ENCODE measurements at regions not wholly inside any gene's neighbourhood (a gene's known extent, or its start where the extent isn't known, plus 50 kb on each side); places are given as distances from the start of the nearest gene placed in this dataset.

GRCh38 chr14:71394386-71394785 lies 487.1 kb downstream of the PCNX1 start:
- no peaks in the 10 kb centered on the region for H3K27me3 ChIP-seq (ENCODE audit: control insufficient read depth in 1 of 2, insufficient read depth in 2 of 2, low read length in 2 of 2)
- H3K4me3 ChIP-seq (ENCODE audit: low read length) = no peak overlapping the region
- intact Hi-C loops (cut with DNase I, micrococcal nuclease) = no loop called here
- Mint-ChIP-seq H3K27me3 (no peaks in the 10 kb centered on the region), H3K4me1 (ENCODE audit: low read depth) (peaks cover 35% of the 10 kb centered on the region), H3K4me3 (no peak overlapping the region), H3K9me3 (no peaks in the 10 kb centered on the region), H3K27ac (no peak overlapping the region), H3K36me3 (ENCODE audit: low read depth) (no peaks in the 10 kb centered on the region)
- TF ChIP-seq, protein P1, sequence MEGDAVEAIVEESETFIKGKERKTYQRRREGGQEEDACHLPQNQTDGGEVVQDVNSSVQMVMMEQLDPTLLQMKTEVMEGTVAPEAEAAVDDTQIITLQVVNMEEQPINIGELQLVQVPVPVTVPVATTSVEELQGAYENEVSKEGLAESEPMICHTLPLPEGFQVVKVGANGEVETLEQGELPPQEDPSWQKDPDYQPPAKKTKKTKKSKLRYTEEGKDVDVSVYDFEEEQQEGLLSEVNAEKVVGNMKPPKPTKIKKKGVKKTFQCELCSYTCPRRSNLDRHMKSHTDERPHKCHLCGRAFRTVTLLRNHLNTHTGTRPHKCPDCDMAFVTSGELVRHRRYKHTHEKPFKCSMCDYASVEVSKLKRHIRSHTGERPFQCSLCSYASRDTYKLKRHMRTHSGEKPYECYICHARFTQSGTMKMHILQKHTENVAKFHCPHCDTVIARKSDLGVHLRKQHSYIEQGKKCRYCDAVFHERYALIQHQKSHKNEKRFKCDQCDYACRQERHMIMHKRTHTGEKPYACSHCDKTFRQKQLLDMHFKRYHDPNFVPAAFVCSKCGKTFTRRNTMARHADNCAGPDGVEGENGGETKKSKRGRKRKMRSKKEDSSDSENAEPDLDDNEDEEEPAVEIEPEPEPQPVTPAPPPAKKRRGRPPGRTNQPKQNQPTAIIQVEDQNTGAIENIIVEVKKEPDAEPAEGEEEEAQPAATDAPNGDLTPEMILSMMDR (IDR thresholded peaks at IDR 0.05) = no peak
- DNase-seq = no peak
- no peak for ATAC-seq (ENCODE audit: poor library complexity)
- H3K4me1 ChIP-seq (ENCODE audit: insufficient read depth, low read length) = peaks cover 6% of the 10 kb centered on the region
- POLR2A ChIA-PET = no interaction called here
- no peaks in the 10 kb centered on the region for H3K9me3 ChIP-seq (ENCODE audit: control insufficient read depth in 1 of 2, insufficient read depth in 1 of 2, low read length in 2 of 2)
- no peak overlapping the region for H3K27ac ChIP-seq (ENCODE audit: low read depth in 1 of 2, low read length in 2 of 2)
- H3K36me3 ChIP-seq (ENCODE audit: insufficient read depth, low read length) = no peaks in the 10 kb centered on the region
- CTCF ChIA-PET = no interaction called here

GRCh38 chr14:71395151-71395604 lies 487.9 kb downstream of the PCNX1 start:
- CTCF ChIA-PET = no interaction called here
- peaks cover 39% of the 10 kb centered on the region for H3K4me1 Mint-ChIP-seq (ENCODE audit: low read depth)
- H3K36me3 Mint-ChIP-seq (ENCODE audit: low read depth) = no peaks in the 10 kb centered on the region
- H3K9me3 ChIP-seq (ENCODE audit: control insufficient read depth in 1 of 2, insufficient read depth in 1 of 2, low read length in 2 of 2) = no peaks in the 10 kb centered on the region
- no peaks in the 10 kb centered on the region for H3K9me3 Mint-ChIP-seq
- no peak overlapping the region for H3K27ac ChIP-seq (ENCODE audit: low read depth in 1 of 2, low read length in 2 of 2)
- H3K27me3 ChIP-seq (ENCODE audit: control insufficient read depth in 1 of 2, insufficient read depth in 2 of 2, low read length in 2 of 2) = no peaks in the 10 kb centered on the region
- no peak overlapping the region for H3K27ac Mint-ChIP-seq
- intact Hi-C loops (cut with DNase I, micrococcal nuclease) = no loop called here
- H3K4me1 ChIP-seq (ENCODE audit: insufficient read depth, low read length) = peaks cover 13% of the 10 kb centered on the region
- H3K4me3 Mint-ChIP-seq = no peak overlapping the region
- ATAC-seq (ENCODE audit: poor library complexity) (no peak), DNase-seq (no peak)
- H3K36me3 ChIP-seq (ENCODE audit: insufficient read depth, low read length) = no peaks in the 10 kb centered on the region
- POLR2A ChIA-PET = no interaction called here
- no peaks in the 10 kb centered on the region for H3K27me3 Mint-ChIP-seq
- TF ChIP-seq, protein P1 (IDR thresholded peaks at IDR 0.05) = no peak
- H3K4me3 ChIP-seq (ENCODE audit: low read length) = no peak overlapping the region

DNA sequence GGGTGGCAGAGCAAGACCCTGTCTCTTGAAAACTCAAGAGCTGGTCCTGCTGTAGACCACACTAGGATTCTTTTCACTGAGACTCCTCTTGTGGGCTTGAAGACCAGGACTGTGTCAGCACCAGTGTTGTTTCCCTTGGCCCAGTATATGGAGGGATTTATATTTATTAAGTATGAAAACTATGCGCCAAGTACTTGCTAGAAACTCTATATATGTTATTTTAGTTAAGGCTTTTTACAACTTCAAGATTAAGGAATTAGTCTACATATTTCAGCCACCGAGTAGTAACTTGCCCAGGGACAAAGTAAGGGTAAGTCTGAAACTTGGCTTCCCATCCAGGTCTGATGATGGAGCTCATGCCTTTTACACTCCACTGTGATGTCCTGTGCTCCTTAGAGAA lies 488.4 kb downstream of the PCNX1 start:
- H3K9me3 ChIP-seq (ENCODE audit: control insufficient read depth in 1 of 2, insufficient read depth in 1 of 2, low read length in 2 of 2) = no peaks in the 10 kb centered on the region
- DNase-seq (no peak), ATAC-seq (ENCODE audit: poor library complexity) (no peak)
- Mint-ChIP-seq H3K9me3 (no peaks in the 10 kb centered on the region), H3K4me3 (no peak overlapping the region), H3K27me3 (no peaks in the 10 kb centered on the region), H3K36me3 (ENCODE audit: low read depth) (no peaks in the 10 kb centered on the region), H3K27ac (no peak overlapping the region), H3K4me1 (ENCODE audit: low read depth) (peaks cover 43% of the 10 kb centered on the region)
- H3K27ac ChIP-seq (ENCODE audit: low read depth in 1 of 2, low read length in 2 of 2) = no peak overlapping the region
- CTCF ChIA-PET = no interaction called here
- H3K4me3 ChIP-seq (ENCODE audit: low read length) = no peak overlapping the region
- intact Hi-C loops (cut with DNase I, micrococcal nuclease) = no loop called here
- POLR2A ChIA-PET = no interaction called here
- TF ChIP-seq, protein P1 (IDR thresholded peaks at IDR 0.05) = no peak
- peaks cover 13% of the 10 kb centered on the region for H3K4me1 ChIP-seq (ENCODE audit: insufficient read depth, low read length)
- no peaks in the 10 kb centered on the region for H3K27me3 ChIP-seq (ENCODE audit: control insufficient read depth in 1 of 2, insufficient read depth in 2 of 2, low read length in 2 of 2)
- H3K36me3 ChIP-seq (ENCODE audit: insufficient read depth, low read length) = no peaks in the 10 kb centered on the region
